Suprapubic skin (tissue), 4 donors: ENCODE measurements at regions not wholly inside any gene's neighbourhood (a gene's known extent, or its start where the extent isn't known, plus 50 kb on each side); places are given as distances from the start of the nearest gene placed in this dataset.

Experiments used
- DNase-seq, 2 donors: peaks; one replicate each; pipeline ENCODE4 v3.0.0-alpha.2; 2019; ENCODE audit warnings: low spot score in 2 of 2
- H3K27ac ChIP-seq: fragments of 200-600 bp; sonication (generic); one replicate; pipeline ENCODE4 v1.5.1; 2019
- H3K27me3 ChIP-seq: fragments of 200-600 bp; sonication (generic); one replicate; pipeline ENCODE4 v1.5.1; 2019
- H3K36me3 ChIP-seq: fragments of 200-600 bp; sonication (generic); one replicate; pipeline ENCODE4 v1.5.1; 2019
- H3K4me1 ChIP-seq: fragments of 200-600 bp; sonication (generic); one replicate; pipeline ENCODE4 v1.5.1; 2019
- H3K4me3 ChIP-seq: fragments of 200-600 bp; sonication (generic); one replicate; pipeline ENCODE4 v1.5.1; 2019; ENCODE audit warnings: mild to moderate bottlenecking
- H3K9me3 ChIP-seq: fragments of 200-600 bp; sonication (generic); one replicate; pipeline ENCODE4 v1.5.1; 2019
- EP300 ChIP-seq: sonication (generic); formaldehyde crosslinking; IDR thresholded peaks from one replicate; pipeline ENCODE4 v1.6.1; 2017; ENCODE audit warnings: antibody characterized with exemption
- POLR2A ChIP-seq, 2 donors: fragments of 450-650 bp; IDR thresholded peaks; one replicate each; pipeline ENCODE4 v1.6.1; 2017; ENCODE audit warnings: antibody characterized with exemption in 2 of 2, mild to moderate bottlenecking in 2 of 2, moderate library complexity in 2 of 2
- POLR2AphosphoS5 ChIP-seq, 3 donors: sonication (generic); formaldehyde crosslinking; IDR thresholded peaks; one replicate each; pipeline ENCODE4 v1.6.1; 2017; ENCODE audit warnings: antibody characterized with exemption in 3 of 3
- WGBS: methylation state at CpG from one replicate; pipeline ENCODE4 v1.1.5; 2018; 5-methylcytosine and 5-hydroxymethylcytosine counted together
- TF ChIP-seq, protein P1 (sequence below), 2 donors: fragments of 200-600 bp in 1 of 2; fragments of 450-650 bp in 1 of 2; sonication (generic) in 1 of 2; IDR thresholded peaks; one replicate each; pipeline ENCODE4 v1.5.1; 2016 to 2019; ENCODE audit warnings: antibody characterized with exemption in 2 of 2, mild to moderate bottlenecking in 1 of 2, moderate library complexity in 1 of 2

DNA sequence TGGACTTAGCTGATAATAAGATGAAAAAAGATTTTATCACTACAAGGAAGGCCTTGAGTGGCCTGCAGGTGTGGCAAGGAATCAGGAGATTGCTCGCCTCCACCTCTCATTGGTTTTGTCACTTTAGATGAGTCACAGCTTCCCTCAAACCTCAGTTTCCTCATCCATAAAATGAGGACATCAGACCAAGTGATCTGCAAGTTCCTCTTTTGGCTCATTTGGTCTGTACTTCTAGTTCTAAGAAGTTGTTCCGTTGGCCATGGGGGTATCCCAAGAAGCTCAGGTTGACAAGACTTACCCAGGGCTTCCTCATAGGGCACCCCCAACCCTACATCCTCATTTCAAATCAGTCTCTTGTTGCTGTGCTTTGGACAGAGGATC is 254.1 kb downstream of the UACA start:
- H3K27ac ChIP-seq, result no peak overlapping the region
- no peak for TF ChIP-seq POLR2AphosphoS5 (IDR thresholded peaks at IDR 0.05)
- TF ChIP-seq, protein P1, sequence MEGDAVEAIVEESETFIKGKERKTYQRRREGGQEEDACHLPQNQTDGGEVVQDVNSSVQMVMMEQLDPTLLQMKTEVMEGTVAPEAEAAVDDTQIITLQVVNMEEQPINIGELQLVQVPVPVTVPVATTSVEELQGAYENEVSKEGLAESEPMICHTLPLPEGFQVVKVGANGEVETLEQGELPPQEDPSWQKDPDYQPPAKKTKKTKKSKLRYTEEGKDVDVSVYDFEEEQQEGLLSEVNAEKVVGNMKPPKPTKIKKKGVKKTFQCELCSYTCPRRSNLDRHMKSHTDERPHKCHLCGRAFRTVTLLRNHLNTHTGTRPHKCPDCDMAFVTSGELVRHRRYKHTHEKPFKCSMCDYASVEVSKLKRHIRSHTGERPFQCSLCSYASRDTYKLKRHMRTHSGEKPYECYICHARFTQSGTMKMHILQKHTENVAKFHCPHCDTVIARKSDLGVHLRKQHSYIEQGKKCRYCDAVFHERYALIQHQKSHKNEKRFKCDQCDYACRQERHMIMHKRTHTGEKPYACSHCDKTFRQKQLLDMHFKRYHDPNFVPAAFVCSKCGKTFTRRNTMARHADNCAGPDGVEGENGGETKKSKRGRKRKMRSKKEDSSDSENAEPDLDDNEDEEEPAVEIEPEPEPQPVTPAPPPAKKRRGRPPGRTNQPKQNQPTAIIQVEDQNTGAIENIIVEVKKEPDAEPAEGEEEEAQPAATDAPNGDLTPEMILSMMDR (IDR thresholded peaks at IDR 0.05), result no peak
- TF ChIP-seq EP300, result no peak
- TF ChIP-seq POLR2A (IDR thresholded peaks at IDR 0.05), result no peak

DNA sequence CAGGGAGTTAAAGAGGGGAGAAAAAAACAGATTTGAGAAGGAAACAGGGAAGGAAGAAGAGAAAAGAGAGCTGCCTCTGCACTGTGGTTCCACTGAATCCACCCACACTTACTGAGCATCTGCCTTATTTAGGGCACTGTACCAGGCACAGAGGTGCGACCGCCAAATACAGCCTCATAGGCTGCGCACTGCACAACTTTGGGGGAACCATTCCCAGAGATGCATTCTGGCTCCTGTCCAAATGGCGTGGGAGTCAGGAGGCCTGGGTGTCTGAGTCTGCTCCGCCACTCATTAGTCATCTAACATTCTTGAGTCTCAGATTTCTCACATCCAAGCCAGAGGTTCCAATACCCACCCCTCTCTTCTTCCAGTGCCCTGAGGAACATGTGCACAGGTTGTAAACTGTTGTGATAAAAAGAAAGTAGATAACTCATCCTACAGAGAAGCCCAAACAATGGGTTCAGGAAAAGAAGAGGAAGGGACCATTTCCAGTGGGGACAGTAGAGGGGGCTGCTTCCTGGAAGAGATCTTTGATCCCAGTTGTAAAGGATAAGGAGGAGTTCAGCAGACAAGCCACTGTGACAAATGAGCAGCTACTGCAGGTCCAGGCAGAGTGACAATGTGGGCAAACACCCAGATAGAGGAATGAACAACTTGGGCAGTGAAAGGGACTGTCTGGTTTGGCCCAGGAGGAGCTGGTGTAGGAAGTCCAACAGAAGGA is 254.6 kb downstream of the UACA start:
- H3K36me3 ChIP-seq, result no peaks in the 10 kb centered on the region
- DNase-seq, result no peak
- WGBS, result 58% methylated on average over 5 of the region's 5 CpGs
- no peak for TF ChIP-seq EP300
- no peak for TF ChIP-seq POLR2AphosphoS5 (IDR thresholded peaks at IDR 0.05)
- no peak for TF ChIP-seq POLR2A (IDR thresholded peaks at IDR 0.05)
- TF ChIP-seq, protein P1 (IDR thresholded peaks at IDR 0.05), result no peak
- H3K4me1 ChIP-seq, result peaks cover 27% of the 10 kb centered on the region
- H3K27me3 ChIP-seq, result no peaks in the 10 kb centered on the region
- no peak overlapping the region for H3K27ac ChIP-seq
- H3K9me3 ChIP-seq, result peaks cover 18% of the 10 kb centered on the region
- H3K4me3 ChIP-seq, result no peak overlapping the region

More for the DNA sequence above, 254.1 kb downstream of the UACA start:
- WGBS, result 80% methylated on average over 2 of the region's 2 CpGs
- Histone ChIP-seq H3K4me3 (no peak overlapping the region), H3K27me3 (no peaks in the 10 kb centered on the region), H3K4me1 (peaks cover 21% of the 10 kb centered on the region), H3K9me3 (peaks cover 18% of the 10 kb centered on the region), H3K36me3 (no peaks in the 10 kb centered on the region)
- DNase-seq, result no peak

DNA sequence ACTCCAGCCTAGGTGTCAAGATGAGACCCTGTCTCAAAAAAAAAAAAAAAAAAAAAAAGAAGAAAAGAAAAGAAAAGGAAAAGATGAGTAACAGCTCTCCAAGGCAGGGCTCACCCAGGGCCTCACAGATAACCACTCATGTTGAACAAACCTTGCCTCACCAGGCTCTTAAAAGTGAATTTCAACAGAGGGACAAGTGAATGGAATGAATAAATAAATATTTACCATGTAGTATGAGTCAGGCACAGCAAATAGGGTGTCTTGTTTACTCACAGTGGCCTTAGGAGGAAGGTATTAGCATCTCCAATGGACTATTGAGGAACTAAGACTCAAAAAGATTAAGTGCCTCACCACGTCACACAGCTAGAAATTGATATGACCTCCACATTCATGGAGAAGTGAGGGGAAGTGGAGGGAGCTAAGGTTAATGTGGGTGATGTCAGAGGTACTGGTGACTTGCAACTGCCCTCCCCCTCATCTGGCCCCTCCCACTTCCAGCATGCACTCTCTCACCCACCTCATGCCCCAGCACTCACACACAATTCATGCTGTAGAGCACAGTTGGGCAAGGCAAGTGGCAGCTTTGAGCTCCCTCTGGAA is 255.5 kb downstream of the UACA start:
- Histone ChIP-seq H3K4me1 (peaks cover 34% of the 10 kb centered on the region), H3K27me3 (no peaks in the 10 kb centered on the region), H3K9me3 (peaks cover 18% of the 10 kb centered on the region), H3K36me3 (no peaks in the 10 kb centered on the region), H3K27ac (no peak overlapping the region), H3K4me3 (no peak overlapping the region)
- 69% methylated on average over 1 of the region's 1 CpG for WGBS
- TF ChIP-seq, protein P1 (IDR thresholded peaks at IDR 0.05), result no peak
- TF ChIP-seq POLR2AphosphoS5 (IDR thresholded peaks at IDR 0.05) (no peak), EP300 (no peak), POLR2A (IDR thresholded peaks at IDR 0.05) (no peak)
- DNase-seq, result no peak

DNA sequence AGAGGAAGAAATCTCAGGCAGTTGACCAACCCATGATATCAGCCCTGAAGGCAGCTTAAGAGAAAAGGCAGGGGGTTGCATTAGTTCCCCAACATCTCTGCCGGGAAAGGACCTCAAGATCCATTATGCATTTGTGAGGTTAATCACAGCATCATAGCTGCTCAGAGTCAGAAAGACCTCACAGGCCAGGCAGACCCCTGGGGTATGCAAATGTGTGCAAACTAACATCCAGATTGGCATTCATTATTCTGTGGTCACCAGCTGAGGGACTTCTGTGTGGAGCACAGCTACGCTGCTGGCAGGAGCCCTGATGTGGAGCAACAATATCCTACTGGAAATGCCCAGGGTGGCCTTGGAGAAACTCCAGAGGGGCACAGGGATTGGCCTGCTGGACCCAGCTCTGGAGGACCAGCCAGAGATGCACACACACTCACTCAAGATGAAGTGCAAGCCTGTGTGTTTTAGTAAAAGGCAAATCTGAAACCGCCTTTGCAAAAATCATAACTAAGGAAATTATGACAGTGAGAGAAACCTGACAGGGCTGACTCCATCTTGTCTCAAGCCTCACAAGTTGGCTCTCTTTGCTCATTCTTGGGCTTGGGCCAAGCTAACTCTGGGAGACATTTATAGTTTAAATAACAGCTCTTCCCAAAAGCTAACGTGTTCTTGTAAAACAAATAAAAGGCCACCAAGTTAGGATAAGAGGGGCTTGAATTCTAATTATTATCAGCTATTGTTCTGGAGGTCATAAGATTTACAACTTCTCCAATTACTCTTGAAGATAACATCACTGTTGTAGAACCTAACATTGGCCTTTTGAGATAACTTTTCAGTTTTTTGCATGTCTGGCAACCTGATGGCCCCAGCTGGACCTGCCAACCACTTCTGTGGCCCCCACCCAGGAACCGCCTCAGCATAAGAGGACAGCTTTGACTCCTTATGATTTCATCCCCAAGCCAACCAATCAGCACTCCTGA is 257.1 kb downstream of the UACA start:
- no peak overlapping the region for H3K4me3 ChIP-seq
- H3K27ac ChIP-seq, result no peak overlapping the region
- H3K27me3 ChIP-seq, result no peaks in the 10 kb centered on the region
- H3K36me3 ChIP-seq, result no peaks in the 10 kb centered on the region
- peaks cover 34% of the 10 kb centered on the region for H3K4me1 ChIP-seq
- peaks cover 13% of the 10 kb centered on the region for H3K9me3 ChIP-seq
- TF ChIP-seq EP300 (no peak), POLR2A (IDR thresholded peaks at IDR 0.05) (no peak), POLR2AphosphoS5 (IDR thresholded peaks at IDR 0.05) (no peak)
- TF ChIP-seq, protein P1 (IDR thresholded peaks at IDR 0.05), result no peak
- WGBS, result 80% methylated on average over 5 of the region's 5 CpGs
- no peak for DNase-seq
